ENCODE measurements at regions not wholly inside any gene's neighbourhood (a gene's known extent, or its start where the extent isn't known, plus 50 kb on each side); places are given as distances from the start of the nearest gene placed in this dataset.

GRCh38 chr20:22335210-22335609, 249.2 kb downstream of the FOXA2 start:
- no peak for TF ChIP-seq RAD21 (CRISPR knock-in tag; IDR thresholded peaks at IDR 0.05)
- no peak for TF ChIP-seq CC2D1A (CRISPR knock-in tag; IDR thresholded peaks at IDR 0.05)
- no peak for TF ChIP-seq ZNF205 (CRISPR knock-in tag; IDR thresholded peaks at IDR 0.05)
- no peak for TF ChIP-seq RXRA (CRISPR knock-in tag; IDR thresholded peaks at IDR 0.05)
- no peak for TF ChIP-seq DRAP1 (CRISPR knock-in tag; IDR thresholded peaks at IDR 0.05)
- no peak for TF ChIP-seq SNAI1 (CRISPR knock-in tag; IDR thresholded peaks at IDR 0.05; ENCODE audit: borderline replicate concordance)
- no peak for TF ChIP-seq ZBTB1 (CRISPR knock-in tag; IDR thresholded peaks at IDR 0.05; ENCODE audit: borderline replicate concordance)
- no peak for TF ChIP-seq CTCF (CRISPR knock-in tag; IDR thresholded peaks at IDR 0.05)
- no peak for TF ChIP-seq ZNF597 (CRISPR knock-in tag; IDR thresholded peaks at IDR 0.05)
- no peak for TF ChIP-seq ZBTB10 (CRISPR knock-in tag; IDR thresholded peaks at IDR 0.05; ENCODE audit: borderline replicate concordance)
- TF ChIP-seq ZBTB7A (CRISPR knock-in tag; IDR thresholded peaks at IDR 0.05), result no peak
- no peak for TF ChIP-seq POLR2A (IDR thresholded peaks at IDR 0.05; ENCODE audit: insufficient read depth in 1 of 2, low read depth in 2 of 2, low read length in 2 of 2)
- TF ChIP-seq ZZZ3 (CRISPR knock-in tag; IDR thresholded peaks at IDR 0.05; ENCODE audit: borderline replicate concordance), result no peak
- no peak for TF ChIP-seq SMC3 (IDR thresholded peaks at IDR 0.05; ENCODE audit: low read length)

Data from HepG2 (cell line).